Vagina (tissue), 2 donors: ENCODE measurements at regions not wholly inside any gene's neighbourhood (a gene's known extent, or its start where the extent isn't known, plus 50 kb on each side); places are given as distances from the start of the nearest gene placed in this dataset.

ENCODE experiments used
- DNase-seq, 2 donors: peaks; one replicate each; pipeline ENCODE4 v3.0.0-alpha.2; 2017; ENCODE audit errors: extremely low spot score in 2 of 2
- H3K27ac ChIP-seq: fragments of 200-600 bp; sonication (generic); one replicate; pipeline ENCODE4 v1.5.1; 2019
- H3K27me3 ChIP-seq: fragments of 200-600 bp; sonication (generic); one replicate; pipeline ENCODE4 v1.5.1; 2019
- H3K36me3 ChIP-seq, 2 donors: fragments of 200-600 bp; sonication (generic); one replicate each; pipeline ENCODE4 v1.5.1; 2017 to 2019
- H3K4me1 ChIP-seq: fragments of 200-600 bp; sonication (generic); one replicate; pipeline ENCODE4 v1.5.1; 2019
- H3K4me3 ChIP-seq, 2 donors: fragments of 200-600 bp; sonication (generic); 1 replicate in 1 of 2; 2 replicates in 1 of 2; pipeline ENCODE4 v1.5.1; 2016 to 2019
- H3K9me3 ChIP-seq: fragments of 200-600 bp; sonication (generic); one replicate; pipeline ENCODE4 v1.5.1; 2019
- POLR2A ChIP-seq, 2 donors: fragments of 450-650 bp; IDR thresholded peaks; one replicate each; pipeline ENCODE4 v1.6.1; 2017; ENCODE audit warnings: antibody characterized with exemption in 2 of 2, mild to moderate bottlenecking in 2 of 2, moderate library complexity in 2 of 2
- POLR2AphosphoS5 ChIP-seq, 2 donors: sonication (generic); formaldehyde crosslinking; IDR thresholded peaks; one replicate each; pipeline ENCODE4 v1.9.0; 2017; ENCODE audit warnings: antibody characterized with exemption in 2 of 2, mild to moderate bottlenecking in 2 of 2, low read depth in 1 of 2; ENCODE audit not compliant: insufficient read depth in 1 of 2
- intact Hi-C: fragments of 100-400 bp; cut with DNase I; formaldehyde crosslinking; loops from one replicate; pipeline ENCODE4 v1.15.1; 2023
- TF ChIP-seq, protein P1 (sequence below), 3 experiments: fragments of 450-650 bp in 2 of 3; fragments of 200-600 bp in 1 of 3; sonication (generic) in 1 of 3; IDR thresholded peaks; one replicate each; pipeline ENCODE4 v1.5.1; 2017 to 2019; ENCODE audit warnings: antibody characterized with exemption in 3 of 3, mild to moderate bottlenecking in 2 of 3, moderate library complexity in 2 of 3

DNA sequence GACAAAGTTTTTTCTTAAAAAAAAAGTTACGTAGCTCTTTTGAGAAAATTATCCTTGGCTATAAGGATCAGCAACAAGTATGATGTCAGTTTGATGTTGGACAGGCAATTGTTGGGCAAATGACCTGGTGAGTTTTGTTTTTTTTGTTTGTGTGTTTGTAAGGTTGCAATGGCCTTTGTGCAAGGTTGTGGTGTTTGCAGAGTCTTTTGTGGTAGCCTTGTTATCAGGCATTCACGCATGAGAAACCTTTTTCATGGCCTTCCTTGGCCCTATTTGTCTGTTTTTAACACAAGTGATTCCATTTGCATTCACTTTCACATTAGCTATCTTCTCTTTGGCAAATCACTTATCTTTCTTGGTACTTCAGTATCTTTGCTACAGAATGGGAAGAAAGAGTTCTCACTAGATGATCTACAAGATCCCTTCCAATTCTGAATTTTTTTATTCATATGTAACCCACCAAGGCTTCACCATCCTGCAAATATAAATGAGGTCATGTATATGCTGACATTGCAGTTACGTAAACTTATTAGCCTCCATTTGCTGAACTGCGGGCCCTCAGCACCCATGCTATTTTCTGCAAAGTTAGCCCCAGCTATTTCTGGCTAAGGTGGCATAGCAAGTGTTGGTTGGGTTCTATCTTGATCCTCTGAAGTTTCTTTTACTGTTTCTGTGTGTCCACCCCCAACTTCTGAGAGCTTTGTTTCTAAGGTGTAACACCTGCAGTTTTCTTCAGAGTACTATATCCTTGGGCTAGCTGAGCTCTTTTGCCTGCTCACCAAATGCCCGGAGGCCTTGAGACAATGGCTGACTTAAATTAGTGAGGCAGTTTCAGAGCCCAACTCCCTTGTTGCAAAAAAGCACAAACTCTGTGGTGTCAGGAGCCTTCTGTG lies 667.1 kb downstream of the IRS1 start:
- no peak for DNase-seq
- Histone ChIP-seq H3K27ac (no peak overlapping the region), H3K27me3 (no peaks in the 10 kb centered on the region), H3K9me3 (no peaks in the 10 kb centered on the region), H3K4me1 (no peaks in the 10 kb centered on the region), H3K36me3 (no peaks in the 10 kb centered on the region), H3K4me3 (no peak overlapping the region)
- TF ChIP-seq POLR2A (IDR thresholded peaks at IDR 0.05) (no peak), POLR2AphosphoS5 (IDR thresholded peaks at IDR 0.05; ENCODE audit: insufficient read depth in 1 of 2, low read depth in 1 of 2) (no peak)
- TF ChIP-seq, protein P1, sequence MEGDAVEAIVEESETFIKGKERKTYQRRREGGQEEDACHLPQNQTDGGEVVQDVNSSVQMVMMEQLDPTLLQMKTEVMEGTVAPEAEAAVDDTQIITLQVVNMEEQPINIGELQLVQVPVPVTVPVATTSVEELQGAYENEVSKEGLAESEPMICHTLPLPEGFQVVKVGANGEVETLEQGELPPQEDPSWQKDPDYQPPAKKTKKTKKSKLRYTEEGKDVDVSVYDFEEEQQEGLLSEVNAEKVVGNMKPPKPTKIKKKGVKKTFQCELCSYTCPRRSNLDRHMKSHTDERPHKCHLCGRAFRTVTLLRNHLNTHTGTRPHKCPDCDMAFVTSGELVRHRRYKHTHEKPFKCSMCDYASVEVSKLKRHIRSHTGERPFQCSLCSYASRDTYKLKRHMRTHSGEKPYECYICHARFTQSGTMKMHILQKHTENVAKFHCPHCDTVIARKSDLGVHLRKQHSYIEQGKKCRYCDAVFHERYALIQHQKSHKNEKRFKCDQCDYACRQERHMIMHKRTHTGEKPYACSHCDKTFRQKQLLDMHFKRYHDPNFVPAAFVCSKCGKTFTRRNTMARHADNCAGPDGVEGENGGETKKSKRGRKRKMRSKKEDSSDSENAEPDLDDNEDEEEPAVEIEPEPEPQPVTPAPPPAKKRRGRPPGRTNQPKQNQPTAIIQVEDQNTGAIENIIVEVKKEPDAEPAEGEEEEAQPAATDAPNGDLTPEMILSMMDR (IDR thresholded peaks at IDR 0.05), result no peak
- intact Hi-C loops, result no loop called here

DNA sequence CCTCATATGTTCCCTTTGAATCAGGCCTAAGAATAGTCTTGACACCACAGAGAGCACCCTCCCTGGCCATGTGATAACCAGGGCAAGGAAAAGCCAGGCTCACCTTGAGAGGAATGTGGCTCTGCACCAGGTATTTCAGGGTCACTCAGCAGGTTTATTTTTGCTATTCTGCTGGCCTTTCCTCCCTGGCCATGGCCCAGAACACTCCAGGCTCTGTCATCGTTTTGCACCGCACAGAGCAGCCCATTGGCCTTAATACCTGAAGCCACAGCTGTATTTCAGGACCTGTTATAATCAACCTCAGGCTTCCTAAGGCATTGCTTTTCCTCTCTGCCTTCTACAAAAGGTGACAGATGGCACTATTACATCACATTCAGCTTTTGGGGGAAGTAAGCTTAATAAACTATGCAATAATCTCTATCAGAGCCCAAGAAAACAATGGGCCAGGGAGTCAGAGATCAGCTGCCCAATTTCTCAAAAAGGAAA lies 668.3 kb downstream of the IRS1 start:
- DNase-seq, result no peak
- H3K36me3 ChIP-seq, result no peaks in the 10 kb centered on the region
- TF ChIP-seq POLR2AphosphoS5 (IDR thresholded peaks at IDR 0.05; ENCODE audit: insufficient read depth in 1 of 2, low read depth in 1 of 2) (no peak), POLR2A (IDR thresholded peaks at IDR 0.05) (no peak)
- TF ChIP-seq, protein P1 (IDR thresholded peaks at IDR 0.05), result no peak
- H3K4me3 ChIP-seq, result no peak overlapping the region
- no peaks in the 10 kb centered on the region for H3K27me3 ChIP-seq
- no peaks in the 10 kb centered on the region for H3K4me1 ChIP-seq
- intact Hi-C loops, result no loop called here
- no peaks in the 10 kb centered on the region for H3K9me3 ChIP-seq
- H3K27ac ChIP-seq, result no peak overlapping the region

DNA sequence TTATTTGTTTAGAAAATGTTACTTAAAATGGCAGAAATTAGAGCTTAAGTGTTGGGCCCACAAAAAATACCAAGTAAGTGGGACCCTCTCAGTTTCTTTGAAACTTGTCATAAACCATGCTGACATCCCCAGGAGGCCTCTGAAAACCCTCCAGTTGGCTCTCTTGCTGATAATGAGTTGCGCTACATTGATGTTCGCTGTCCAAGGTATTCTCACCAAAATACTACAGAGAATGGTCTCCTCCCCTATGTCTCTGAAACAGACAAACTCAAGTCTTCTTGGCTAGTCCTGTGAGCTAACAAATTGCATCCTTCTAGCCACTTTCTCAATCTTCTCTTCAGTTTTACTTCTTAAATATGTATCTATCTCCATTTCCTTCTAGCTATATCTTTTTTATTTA lies 669.4 kb downstream of the IRS1 start:
- DNase-seq, result no peak
- Histone ChIP-seq H3K27me3 (no peaks in the 10 kb centered on the region), H3K9me3 (no peaks in the 10 kb centered on the region), H3K4me3 (no peak overlapping the region), H3K4me1 (peaks cover 8% of the 10 kb centered on the region), H3K36me3 (no peaks in the 10 kb centered on the region), H3K27ac (no peak overlapping the region)
- intact Hi-C loops, result no loop called here
- TF ChIP-seq POLR2A (IDR thresholded peaks at IDR 0.05) (no peak), POLR2AphosphoS5 (IDR thresholded peaks at IDR 0.05; ENCODE audit: insufficient read depth in 1 of 2, low read depth in 1 of 2) (no peak)
- TF ChIP-seq, protein P1 (IDR thresholded peaks at IDR 0.05), result no peak

DNA sequence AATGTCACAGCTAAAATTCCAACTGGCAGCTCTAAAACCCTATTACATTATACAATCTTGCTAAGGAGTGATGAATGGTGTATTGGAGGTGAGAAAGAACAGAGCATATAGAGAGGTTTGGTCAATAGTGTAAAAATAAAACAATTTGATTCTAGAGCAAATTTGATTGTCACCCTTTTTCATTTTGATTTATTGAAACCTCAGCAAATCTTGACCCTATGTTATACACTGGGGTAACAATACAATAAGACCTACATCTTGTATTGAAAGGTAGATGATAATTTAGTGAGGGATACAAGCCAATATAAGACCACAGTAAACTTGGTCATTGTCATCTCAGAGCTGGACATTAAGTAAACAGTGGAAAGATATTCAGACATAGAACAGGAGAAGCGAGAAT lies 671.9 kb downstream of the IRS1 start:
- no peaks in the 10 kb centered on the region for H3K27me3 ChIP-seq
- TF ChIP-seq, protein P1 (IDR thresholded peaks at IDR 0.05), result no peak
- no peak for TF ChIP-seq POLR2A (IDR thresholded peaks at IDR 0.05)
- TF ChIP-seq POLR2AphosphoS5 (IDR thresholded peaks at IDR 0.05; ENCODE audit: insufficient read depth in 1 of 2, low read depth in 1 of 2), result no peak
- H3K4me3 ChIP-seq, result no peak overlapping the region
- H3K36me3 ChIP-seq, result no peaks in the 10 kb centered on the region
- intact Hi-C loops, result no loop called here
- H3K4me1 ChIP-seq, result peaks cover 33% of the 10 kb centered on the region
- DNase-seq, result no peak
- H3K27ac ChIP-seq, result no peak overlapping the region
- H3K9me3 ChIP-seq, result no peaks in the 10 kb centered on the region

DNA sequence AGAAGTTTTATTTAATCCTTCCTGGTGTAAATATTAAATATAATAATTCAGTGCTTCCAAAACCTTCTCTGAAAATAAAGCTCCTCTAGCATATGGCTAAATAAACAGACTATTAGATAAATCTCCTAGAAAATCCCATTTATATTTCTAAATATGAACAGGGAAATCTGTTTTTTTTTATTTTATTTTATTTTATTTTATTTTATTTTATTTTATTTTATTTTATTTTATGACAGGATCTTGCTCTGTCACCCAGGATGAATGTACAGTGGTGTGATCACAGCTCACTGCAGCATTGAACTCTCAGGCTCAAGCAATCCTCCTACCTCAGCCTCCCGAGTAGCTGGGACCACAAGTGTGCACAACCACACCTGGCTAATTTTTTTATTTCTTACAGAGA lies 673.5 kb downstream of the IRS1 start:
- no peak overlapping the region for H3K4me3 ChIP-seq
- intact Hi-C loops, result no loop called here
- no peak for DNase-seq
- no peaks in the 10 kb centered on the region for H3K9me3 ChIP-seq
- no peak overlapping the region for H3K27ac ChIP-seq
- H3K4me1 ChIP-seq, result peaks cover 44% of the 10 kb centered on the region
- no peak for TF ChIP-seq POLR2A (IDR thresholded peaks at IDR 0.05)
- TF ChIP-seq, protein P1 (IDR thresholded peaks at IDR 0.05), result no peak
- no peak for TF ChIP-seq POLR2AphosphoS5 (IDR thresholded peaks at IDR 0.05; ENCODE audit: insufficient read depth in 1 of 2, low read depth in 1 of 2)
- H3K36me3 ChIP-seq, result no peaks in the 10 kb centered on the region
- H3K27me3 ChIP-seq, result no peaks in the 10 kb centered on the region
